Hematopoietic multipotent progenitor cell treated with erythropoietin and hydrocortisone succinate and interleukin-3 and kit ligand, for 15 days (in vitro differentiated cells): ENCODE measurements at regions not wholly inside any gene's neighbourhood (a gene's known extent, or its start where the extent isn't known, plus 50 kb on each side); places are given as distances from the start of the nearest gene placed in this dataset.
A peak's percentile ranks its signal among the peaks of the same experiment; 100 is the strongest.
"Not testable (repeated sequence)": the region's sequence is repeated elsewhere in the genome, so short reads cannot be mapped to it uniquely, and the experiment has no call there.

Source experiments
- DNase-seq: peaks from one replicate; pipeline ENCODE4 v3.0.0-alpha.2; 2015; ENCODE audit warnings: low spot score

- DNase-seq = no peak
Observed at GRCh38 chr19:13652810-13653590, 111.3 kb upstream of the MRI1 start.

- no peak for DNase-seq
Observed at GRCh38 chr19:13646758-13647157, 117.6 kb upstream of the MRI1 start.

GRCh38 chr19:13644645-13645044 lies 119.7 kb upstream of the MRI1 start:
- DNase-seq = peak; percentile 4

- DNase-seq = no peak
Observed at GRCh38 chr19:13640611-13641010, 123.7 kb upstream of the MRI1 start.

GRCh38 chr19:13639342-13639929 lies 124.9 kb upstream of the MRI1 start:
- no peak for DNase-seq

GRCh38 chr19:13637664-13638063 lies 126.7 kb upstream of the MRI1 start:
- no peak for DNase-seq

- no peak for DNase-seq
Observed at GRCh38 chr19:13634658-13635057, 128.4 kb upstream of the CACNA1A start.

GRCh38 chr19:13633522-13633922 lies 127.2 kb upstream of the CACNA1A start:
- DNase-seq = no peak

- no peak for DNase-seq
Observed at GRCh38 chr19:13633109-13633508, 126.8 kb upstream of the CACNA1A start.

- DNase-seq = not testable (repeated sequence)
Observed at GRCh38 chr19:13632164-13632563, 125.9 kb upstream of the CACNA1A start.

- no peak for DNase-seq
Observed at GRCh38 chr19:13629687-13630357, 123.5 kb upstream of the CACNA1A start.

GRCh38 chr19:13627531-13627930 lies 121.3 kb upstream of the CACNA1A start:
- DNase-seq = no peak

GRCh38 chr19:13623716-13624710 lies 117.7 kb upstream of the CACNA1A start:
- DNase-seq = no peak

GRCh38 chr19:13622766-13623715 lies 116.8 kb upstream of the CACNA1A start:
- DNase-seq = no peak

- peak; percentile 20 for DNase-seq
Observed at GRCh38 chr19:13621413-13621812, 115.1 kb upstream of the CACNA1A start.

- no peak for DNase-seq
Observed at GRCh38 chr19:13619203-13619632, 112.9 kb upstream of the CACNA1A start.

GRCh38 chr19:13615890-13616289 lies 109.6 kb upstream of the CACNA1A start:
- DNase-seq = no peak

GRCh38 chr19:13613447-13613846 lies 107.2 kb upstream of the CACNA1A start:
- no peak for DNase-seq

- no peak for DNase-seq
Observed at GRCh38 chr19:13611596-13611995, 105.3 kb upstream of the CACNA1A start.

- no peak for DNase-seq
Observed at GRCh38 chr19:13610039-13610691, 103.9 kb upstream of the CACNA1A start.
